ENCODE measurements at regions not wholly inside any gene's neighbourhood (a gene's known extent, or its start where the extent isn't known, plus 50 kb on each side); places are given as distances from the start of the nearest gene placed in this dataset.

- H2AFZ ChIP-seq (ENCODE audit: low read depth, low read length): no peak overlapping the region
- no peaks in the 10 kb centered on the region for H3K79me2 ChIP-seq (ENCODE audit: insufficient read depth, low read length)
- H3K27me3 ChIP-seq (ENCODE audit: insufficient read depth, low read length, poor library complexity): no peaks in the 10 kb centered on the region
- DNase-seq (no peak), ATAC-seq (ENCODE audit: insufficient read depth, low read depth) (no peak)
- TF ChIP-seq EZH2 (IDR thresholded peaks at IDR 0.05; ENCODE audit: borderline replicate concordance, low read depth, low read length, severe bottlenecking) (no peak), CTCF (IDR thresholded peaks at IDR 0.05; ENCODE audit: borderline replicate concordance, extremely low read depth, low read length, poor library complexity, severe bottlenecking) (no peak)
- no peaks in the 10 kb centered on the region for H4K20me1 ChIP-seq (ENCODE audit: insufficient read depth, low read length)
- no peak overlapping the region for H3K4me3 ChIP-seq (ENCODE audit: low read depth in 1 of 2, low read length in 2 of 2)
- no peak overlapping the region for H3K27ac ChIP-seq (ENCODE audit: low read length)
- H3K9me3 ChIP-seq (ENCODE audit: insufficient read depth, low read length, severe bottlenecking): no peaks in the 10 kb centered on the region
- H3K9ac ChIP-seq (ENCODE audit: low read depth, low read length): no peak overlapping the region
- no peaks in the 10 kb centered on the region for H3K4me1 ChIP-seq (ENCODE audit: insufficient read depth, low read length)
- no peaks in the 10 kb centered on the region for H3K36me3 ChIP-seq (ENCODE audit: insufficient read depth, low read length)
- no peak overlapping the region for H3K4me2 ChIP-seq (ENCODE audit: insufficient read depth, low read length)
These were observed 103.3 kb downstream of the MRPL39 start for GRCh38 chr21:25503981-25504380.

GRCh38 chr21:25501996-25502665 is 105.2 kb downstream of the MRPL39 start:
- Histone ChIP-seq H3K79me2 (ENCODE audit: insufficient read depth, low read length) (no peaks in the 10 kb centered on the region), H3K4me1 (ENCODE audit: insufficient read depth, low read length) (no peaks in the 10 kb centered on the region), H3K4me2 (ENCODE audit: insufficient read depth, low read length) (no peak overlapping the region), H3K9me3 (ENCODE audit: insufficient read depth, low read length, severe bottlenecking) (no peaks in the 10 kb centered on the region), H3K27me3 (ENCODE audit: insufficient read depth, low read length, poor library complexity) (no peaks in the 10 kb centered on the region), H2AFZ (ENCODE audit: low read depth, low read length) (no peak overlapping the region), H3K9ac (ENCODE audit: low read depth, low read length) (no peak overlapping the region), H3K36me3 (ENCODE audit: insufficient read depth, low read length) (no peaks in the 10 kb centered on the region), H4K20me1 (ENCODE audit: insufficient read depth, low read length) (no peaks in the 10 kb centered on the region), H3K27ac (ENCODE audit: low read length) (no peak overlapping the region), H3K4me3 (ENCODE audit: low read depth in 1 of 2, low read length in 2 of 2) (no peak overlapping the region)
- TF ChIP-seq CTCF (IDR thresholded peaks at IDR 0.05; ENCODE audit: borderline replicate concordance, extremely low read depth, low read length, poor library complexity, severe bottlenecking): no peak
- ATAC-seq (ENCODE audit: insufficient read depth, low read depth): no peak
- no peak for DNase-seq

GRCh38 chr21:25501462-25501861 is 105.8 kb downstream of the MRPL39 start:
- Histone ChIP-seq H3K9me3 (ENCODE audit: insufficient read depth, low read length, severe bottlenecking) (no peaks in the 10 kb centered on the region), H3K4me3 (ENCODE audit: low read depth in 1 of 2, low read length in 2 of 2) (no peak overlapping the region), H3K79me2 (ENCODE audit: insufficient read depth, low read length) (no peaks in the 10 kb centered on the region), H3K4me1 (ENCODE audit: insufficient read depth, low read length) (no peaks in the 10 kb centered on the region), H3K4me2 (ENCODE audit: insufficient read depth, low read length) (no peak overlapping the region), H3K27me3 (ENCODE audit: insufficient read depth, low read length, poor library complexity) (no peaks in the 10 kb centered on the region), H3K36me3 (ENCODE audit: insufficient read depth, low read length) (no peaks in the 10 kb centered on the region), H4K20me1 (ENCODE audit: insufficient read depth, low read length) (no peaks in the 10 kb centered on the region), H3K27ac (ENCODE audit: low read length) (no peak overlapping the region), H3K9ac (ENCODE audit: low read depth, low read length) (no peak overlapping the region), H2AFZ (ENCODE audit: low read depth, low read length) (no peak overlapping the region)
- DNase-seq (no peak), ATAC-seq (ENCODE audit: insufficient read depth, low read depth) (no peak)
- TF ChIP-seq CTCF (IDR thresholded peaks at IDR 0.05; ENCODE audit: borderline replicate concordance, extremely low read depth, low read length, poor library complexity, severe bottlenecking): no peak
- no peak for TF ChIP-seq EZH2 (IDR thresholded peaks at IDR 0.05; ENCODE audit: borderline replicate concordance, low read depth, low read length, severe bottlenecking)

- TF ChIP-seq EZH2 (IDR thresholded peaks at IDR 0.05; ENCODE audit: borderline replicate concordance, low read depth, low read length, severe bottlenecking) (no peak), CTCF (IDR thresholded peaks at IDR 0.05; ENCODE audit: borderline replicate concordance, extremely low read depth, low read length, poor library complexity, severe bottlenecking) (no peak)
- Histone ChIP-seq H3K79me2 (ENCODE audit: insufficient read depth, low read length) (no peaks in the 10 kb centered on the region), H3K4me3 (ENCODE audit: low read depth in 1 of 2, low read length in 2 of 2) (no peak overlapping the region), H2AFZ (ENCODE audit: low read depth, low read length) (no peak overlapping the region), H4K20me1 (ENCODE audit: insufficient read depth, low read length) (no peaks in the 10 kb centered on the region), H3K4me2 (ENCODE audit: insufficient read depth, low read length) (no peak overlapping the region), H3K9me3 (ENCODE audit: insufficient read depth, low read length, severe bottlenecking) (no peaks in the 10 kb centered on the region), H3K4me1 (ENCODE audit: insufficient read depth, low read length) (no peaks in the 10 kb centered on the region), H3K36me3 (ENCODE audit: insufficient read depth, low read length) (no peaks in the 10 kb centered on the region), H3K27me3 (ENCODE audit: insufficient read depth, low read length, poor library complexity) (no peaks in the 10 kb centered on the region), H3K9ac (ENCODE audit: low read depth, low read length) (no peak overlapping the region), H3K27ac (ENCODE audit: low read length) (no peak overlapping the region)
- ATAC-seq (ENCODE audit: insufficient read depth, low read depth) (no peak), DNase-seq (no peak)
These were observed 106.7 kb downstream of the MRPL39 start for GRCh38 chr21:25500598-25500997.

Data from DND-41 (cell line).